ENCODE measurements at regions not wholly inside any gene's neighbourhood (a gene's known extent, or its start where the extent isn't known, plus 50 kb on each side); places are given as distances from the start of the nearest gene placed in this dataset.

DNA sequence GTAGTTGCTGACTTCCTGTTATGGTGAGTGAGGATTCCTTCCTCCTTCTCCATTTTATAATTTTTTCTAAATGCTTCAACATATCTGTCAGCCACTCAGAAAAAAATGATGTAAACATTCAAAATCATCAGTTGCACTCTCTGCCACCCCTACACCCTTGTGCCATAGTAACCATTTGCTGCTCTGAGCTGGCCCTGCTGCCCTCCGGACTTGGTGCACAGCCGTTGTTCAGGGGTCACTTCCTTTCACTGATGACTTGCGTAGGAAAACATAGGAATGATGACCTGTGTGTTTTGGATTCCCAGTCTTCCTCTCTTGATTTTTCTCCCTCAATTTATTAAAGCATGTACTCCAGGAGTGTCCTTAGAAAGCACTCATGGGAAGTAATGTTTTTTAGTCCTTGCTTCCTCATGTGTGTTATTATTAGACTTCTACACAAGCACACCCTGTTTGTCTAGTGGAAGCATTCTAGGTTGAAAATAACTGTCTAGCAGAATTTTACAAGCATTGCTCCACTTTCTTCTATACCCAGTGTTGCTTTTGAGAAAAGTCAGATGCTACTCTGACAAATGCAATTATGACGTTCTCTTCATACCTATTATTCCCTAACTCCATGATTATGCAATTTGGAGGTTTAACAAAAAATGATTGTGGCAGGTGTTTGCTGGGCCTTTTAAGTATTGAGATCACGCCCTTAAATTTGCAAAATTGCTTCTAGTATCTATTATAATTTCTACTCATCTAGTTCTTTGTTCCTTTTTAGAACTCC is 62.6 kb upstream of the MTPN start:
- no peaks in the 10 kb centered on the region for H3K36me3 Mint-ChIP-seq (ENCODE audit: low read depth)
- TF ChIP-seq, protein P1, sequence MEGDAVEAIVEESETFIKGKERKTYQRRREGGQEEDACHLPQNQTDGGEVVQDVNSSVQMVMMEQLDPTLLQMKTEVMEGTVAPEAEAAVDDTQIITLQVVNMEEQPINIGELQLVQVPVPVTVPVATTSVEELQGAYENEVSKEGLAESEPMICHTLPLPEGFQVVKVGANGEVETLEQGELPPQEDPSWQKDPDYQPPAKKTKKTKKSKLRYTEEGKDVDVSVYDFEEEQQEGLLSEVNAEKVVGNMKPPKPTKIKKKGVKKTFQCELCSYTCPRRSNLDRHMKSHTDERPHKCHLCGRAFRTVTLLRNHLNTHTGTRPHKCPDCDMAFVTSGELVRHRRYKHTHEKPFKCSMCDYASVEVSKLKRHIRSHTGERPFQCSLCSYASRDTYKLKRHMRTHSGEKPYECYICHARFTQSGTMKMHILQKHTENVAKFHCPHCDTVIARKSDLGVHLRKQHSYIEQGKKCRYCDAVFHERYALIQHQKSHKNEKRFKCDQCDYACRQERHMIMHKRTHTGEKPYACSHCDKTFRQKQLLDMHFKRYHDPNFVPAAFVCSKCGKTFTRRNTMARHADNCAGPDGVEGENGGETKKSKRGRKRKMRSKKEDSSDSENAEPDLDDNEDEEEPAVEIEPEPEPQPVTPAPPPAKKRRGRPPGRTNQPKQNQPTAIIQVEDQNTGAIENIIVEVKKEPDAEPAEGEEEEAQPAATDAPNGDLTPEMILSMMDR (IDR thresholded peaks at IDR 0.05; ENCODE audit: unreplicated experiment in 3 of 3), result no peak
- no peak overlapping the region for H3K4me3 Mint-ChIP-seq
- H3K9me3 Mint-ChIP-seq, result no peaks in the 10 kb centered on the region
- H3K27ac Mint-ChIP-seq, result peak overlapping the region in 2 of 3 experiments; percentile 53 to 67
- no peaks in the 10 kb centered on the region for H3K27me3 Mint-ChIP-seq (ENCODE audit: low read depth)
- peaks cover 23% of the 10 kb centered on the region for H3K4me1 Mint-ChIP-seq

DNA sequence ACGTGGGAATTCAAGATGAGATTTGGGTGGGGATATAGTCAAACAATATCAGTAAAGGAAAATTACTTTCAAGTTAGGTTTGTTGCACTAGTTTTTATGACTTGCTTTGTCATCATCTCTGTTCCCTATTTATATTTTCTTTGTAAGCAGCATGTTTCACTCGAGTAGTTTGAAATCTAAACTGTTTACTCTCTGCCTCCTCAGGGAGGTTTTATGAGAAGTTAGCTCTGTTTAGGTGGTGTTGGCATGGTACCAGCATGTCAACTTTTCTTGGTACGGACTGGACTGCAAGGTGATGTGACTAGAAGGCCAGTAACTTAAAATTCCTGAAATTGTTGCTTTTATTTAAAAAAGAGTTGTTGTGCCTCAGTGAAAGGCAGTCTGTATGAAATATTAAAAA is 59.2 kb upstream of the MTPN start:
- H3K27me3 Mint-ChIP-seq (ENCODE audit: low read depth), result no peaks in the 10 kb centered on the region
- TF ChIP-seq, protein P1 (IDR thresholded peaks at IDR 0.05; ENCODE audit: unreplicated experiment in 3 of 3), result no peak
- H3K27ac Mint-ChIP-seq, result peak overlapping the region in 2 of 3 experiments; percentile 24 to 44
- H3K36me3 Mint-ChIP-seq (ENCODE audit: low read depth), result no peaks in the 10 kb centered on the region
- H3K4me1 Mint-ChIP-seq, result peaks cover 39% of the 10 kb centered on the region
- no peaks in the 10 kb centered on the region for H3K9me3 Mint-ChIP-seq
- no peak overlapping the region for H3K4me3 Mint-ChIP-seq

DNA sequence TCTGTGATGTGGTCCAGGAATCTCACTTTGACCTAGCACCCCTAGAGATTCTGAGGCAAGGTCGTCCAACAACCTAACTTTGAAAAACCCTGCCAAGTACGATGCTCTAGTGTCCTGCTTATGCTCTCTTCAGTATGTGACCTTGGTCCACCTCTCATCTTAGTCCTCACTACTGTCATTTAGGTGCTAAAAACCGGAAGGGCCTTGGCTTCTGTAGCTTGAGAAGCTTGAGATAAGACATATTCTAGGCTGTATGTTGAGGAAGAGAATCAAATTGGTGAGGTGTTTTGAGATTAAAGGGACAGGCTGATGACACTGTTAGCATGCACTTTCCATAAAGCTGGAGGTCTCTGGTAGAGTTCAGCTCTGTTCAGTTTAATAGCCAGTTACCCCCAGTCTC is 57.0 kb upstream of the MTPN start:
- no peaks in the 10 kb centered on the region for H3K27me3 Mint-ChIP-seq (ENCODE audit: low read depth)
- H3K4me3 Mint-ChIP-seq, result no peak overlapping the region
- TF ChIP-seq, protein P1 (IDR thresholded peaks at IDR 0.05; ENCODE audit: unreplicated experiment in 3 of 3), result no peak
- H3K9me3 Mint-ChIP-seq, result no peaks in the 10 kb centered on the region
- peaks cover 34% of the 10 kb centered on the region for H3K4me1 Mint-ChIP-seq
- no peaks in the 10 kb centered on the region for H3K36me3 Mint-ChIP-seq (ENCODE audit: low read depth)
- H3K27ac Mint-ChIP-seq, result peak overlapping the region; percentile 70 to 84 (median 75)

DNA sequence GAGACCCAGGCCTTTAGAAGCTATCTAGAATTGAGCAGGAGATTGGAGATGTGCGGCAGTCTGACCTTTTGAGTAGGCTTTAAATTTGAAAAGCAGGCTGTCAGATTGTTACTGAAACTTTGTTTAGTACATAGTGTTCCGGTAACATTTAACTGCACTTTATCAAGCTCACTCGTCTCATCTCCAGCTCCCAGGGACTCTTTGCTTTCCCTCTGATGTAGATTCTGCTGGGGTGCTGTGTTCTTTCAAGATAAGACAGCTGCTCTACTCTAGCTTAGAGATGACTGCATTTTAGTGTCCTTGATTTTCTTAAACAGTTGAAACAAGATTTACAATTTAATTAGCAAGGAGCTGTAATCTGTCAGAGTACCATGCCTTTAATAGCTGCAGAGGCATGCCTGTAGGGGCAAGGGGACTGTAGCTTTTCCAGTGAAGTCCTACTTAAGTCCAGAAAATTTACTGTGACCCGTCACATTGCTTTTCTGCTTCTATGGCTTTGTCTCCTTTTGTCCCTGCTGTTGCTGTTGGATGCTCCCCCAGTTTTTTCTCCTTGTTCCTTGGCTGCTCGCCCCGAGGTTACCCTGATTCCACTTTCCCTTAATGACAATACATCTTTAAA is 56.4 kb upstream of the MTPN start:
- H3K9me3 Mint-ChIP-seq, result no peaks in the 10 kb centered on the region
- H3K27me3 Mint-ChIP-seq (ENCODE audit: low read depth), result no peaks in the 10 kb centered on the region
- H3K27ac Mint-ChIP-seq, result peak overlapping the region; percentile 70 to 84 (median 75)
- no peaks in the 10 kb centered on the region for H3K36me3 Mint-ChIP-seq (ENCODE audit: low read depth)
- TF ChIP-seq, protein P1 (IDR thresholded peaks at IDR 0.05; ENCODE audit: unreplicated experiment in 3 of 3), result no peak
- no peak overlapping the region for H3K4me3 Mint-ChIP-seq
- H3K4me1 Mint-ChIP-seq, result peaks cover 34% of the 10 kb centered on the region

DNA sequence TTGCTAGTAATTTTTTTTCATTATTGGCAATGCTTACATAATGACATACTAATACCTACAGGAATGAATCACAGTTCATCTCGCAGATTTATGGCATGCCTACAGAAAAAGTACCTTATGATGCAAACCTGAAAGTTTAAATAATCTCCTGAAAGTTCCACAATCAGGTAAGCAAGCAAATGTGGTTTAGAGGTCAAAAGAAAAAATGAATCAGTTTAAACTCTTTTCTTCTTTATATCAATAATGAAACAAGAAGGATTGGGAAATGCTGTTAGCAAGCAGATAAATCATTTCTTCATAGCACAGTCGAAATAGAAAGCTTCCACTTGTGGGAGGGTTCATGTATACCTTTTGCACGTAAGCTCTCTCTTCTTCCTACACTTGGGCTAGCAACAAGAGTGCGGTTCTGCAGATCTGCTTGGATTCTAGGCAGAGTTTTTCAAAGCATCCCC is 53.7 kb upstream of the MTPN start:
- no peaks in the 10 kb centered on the region for H3K9me3 Mint-ChIP-seq
- H3K36me3 Mint-ChIP-seq (ENCODE audit: low read depth), result no peaks in the 10 kb centered on the region
- TF ChIP-seq, protein P1 (IDR thresholded peaks at IDR 0.05; ENCODE audit: unreplicated experiment in 3 of 3), result no peak
- no peak overlapping the region for H3K27ac Mint-ChIP-seq
- peaks cover 4% of the 10 kb centered on the region for H3K27me3 Mint-ChIP-seq (ENCODE audit: low read depth)
- H3K4me3 Mint-ChIP-seq, result no peak overlapping the region
- H3K4me1 Mint-ChIP-seq, result peaks cover 23% of the 10 kb centered on the region

Measured in nephron (organoid).